Upper lobe of left lung (tissue), 4 donors: ENCODE measurements at regions not wholly inside any gene's neighbourhood (a gene's known extent, or its start where the extent isn't known, plus 50 kb on each side); places are given as distances from the start of the nearest gene placed in this dataset.

Source experiments
- CTCF ChIP-seq, 6 experiments: fragments of 450-650 bp in 4 of 6; fragments of 200-600 bp in 2 of 6; sonication (generic) in 2 of 6; IDR thresholded peaks; one replicate each; pipeline ENCODE4 v1.5.1; 2016 to 2019; ENCODE audit warnings: antibody characterized with exemption in 6 of 6
- EP300 ChIP-seq, 4 donors: sonication (generic); formaldehyde crosslinking; IDR thresholded peaks; one replicate each; pipeline ENCODE4 v1.5.1; 2017; ENCODE audit warnings: antibody characterized with exemption in 4 of 4, control low read depth in 2 of 4
- POLR2A ChIP-seq, 4 donors: fragments of 450-650 bp; IDR thresholded peaks; one replicate each; pipeline ENCODE4 v1.5.1; 2016 to 2017; ENCODE audit warnings: antibody characterized with exemption in 4 of 4, mild to moderate bottlenecking in 2 of 4
- POLR2AphosphoS5 ChIP-seq, 2 donors: sonication (generic); formaldehyde crosslinking; IDR thresholded peaks; one replicate each; pipeline ENCODE4 v1.5.1; 2017; ENCODE audit warnings: antibody characterized with exemption in 2 of 2

GRCh38 chr2:16775899-16776231 is 110.2 kb upstream of the CYRIA start:
- TF ChIP-seq CTCF (IDR thresholded peaks at IDR 0.05) (no peak), POLR2A (IDR thresholded peaks at IDR 0.05) (no peak), EP300 (IDR thresholded peaks at IDR 0.05) (no peak), POLR2AphosphoS5 (IDR thresholded peaks at IDR 0.05) (no peak)
